ENCODE measurements at regions not wholly inside any gene's neighbourhood (a gene's known extent, or its start where the extent isn't known, plus 50 kb on each side); places are given as distances from the start of the nearest gene placed in this dataset.

DNA sequence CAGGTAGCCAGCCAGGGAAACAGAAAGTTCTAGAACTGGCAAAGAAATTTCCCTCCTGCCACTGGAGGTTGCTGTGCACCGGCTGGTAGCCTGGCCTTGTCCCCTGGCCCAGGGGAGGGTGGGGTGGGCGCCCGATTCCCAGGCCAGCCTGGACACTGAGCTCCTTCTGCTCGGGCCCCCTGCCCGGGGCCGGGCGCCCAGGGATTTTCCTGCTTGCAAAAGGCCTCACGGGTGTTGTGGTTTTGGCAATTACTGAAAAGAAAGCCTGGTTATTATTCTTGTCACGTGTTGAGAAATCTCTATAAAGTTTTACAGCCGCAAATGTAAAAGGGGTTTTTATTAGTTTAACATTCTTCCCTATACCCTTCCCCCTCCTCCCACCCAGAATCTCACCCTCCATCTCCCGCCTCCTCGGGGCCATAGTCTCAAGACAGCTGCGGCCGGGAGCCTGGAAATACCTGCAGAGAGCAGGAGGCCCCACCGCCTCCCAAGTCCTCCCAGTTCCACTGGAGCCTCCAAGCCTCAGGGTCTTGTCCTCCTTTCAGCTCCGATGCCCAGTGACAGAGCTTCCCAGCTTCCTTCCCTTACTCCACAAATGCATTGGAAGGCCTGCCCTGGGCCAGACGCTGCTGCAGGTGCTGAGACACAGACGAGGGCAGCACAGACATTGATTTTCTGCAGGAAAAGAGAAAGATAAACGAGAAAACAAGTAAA lies 1515.6 kb downstream of the TBC1D22A start:
- DNase-seq: no peak

GRCh38 chr22:48276994-48277867 lies 1514.8 kb downstream of the TBC1D22A start:
- DNase-seq: no peak

DNA sequence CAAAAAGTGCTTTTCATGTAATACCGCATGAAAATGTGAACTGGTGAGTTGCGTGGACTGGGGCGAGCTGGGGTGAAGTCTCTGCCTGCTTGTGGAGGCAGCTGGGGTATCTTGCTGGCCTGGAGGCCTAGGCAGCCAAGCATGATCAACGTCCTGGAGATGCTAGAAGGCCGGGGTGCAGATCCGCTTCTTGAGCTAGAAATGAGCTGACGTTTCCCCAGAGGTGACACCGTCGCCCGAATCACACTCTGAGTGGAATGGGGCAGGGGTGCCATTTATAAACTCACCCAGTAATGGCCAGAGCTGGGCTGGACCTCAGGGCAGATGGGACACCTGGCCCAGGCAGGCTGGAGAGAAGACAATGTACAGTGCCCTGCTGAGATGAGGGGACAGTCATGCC lies 1513.0 kb downstream of the TBC1D22A start:
- no peak for DNase-seq

- no peak for DNase-seq
Observed at GRCh38 chr22:48270731-48271130, 1508.3 kb downstream of the TBC1D22A start.

DNA sequence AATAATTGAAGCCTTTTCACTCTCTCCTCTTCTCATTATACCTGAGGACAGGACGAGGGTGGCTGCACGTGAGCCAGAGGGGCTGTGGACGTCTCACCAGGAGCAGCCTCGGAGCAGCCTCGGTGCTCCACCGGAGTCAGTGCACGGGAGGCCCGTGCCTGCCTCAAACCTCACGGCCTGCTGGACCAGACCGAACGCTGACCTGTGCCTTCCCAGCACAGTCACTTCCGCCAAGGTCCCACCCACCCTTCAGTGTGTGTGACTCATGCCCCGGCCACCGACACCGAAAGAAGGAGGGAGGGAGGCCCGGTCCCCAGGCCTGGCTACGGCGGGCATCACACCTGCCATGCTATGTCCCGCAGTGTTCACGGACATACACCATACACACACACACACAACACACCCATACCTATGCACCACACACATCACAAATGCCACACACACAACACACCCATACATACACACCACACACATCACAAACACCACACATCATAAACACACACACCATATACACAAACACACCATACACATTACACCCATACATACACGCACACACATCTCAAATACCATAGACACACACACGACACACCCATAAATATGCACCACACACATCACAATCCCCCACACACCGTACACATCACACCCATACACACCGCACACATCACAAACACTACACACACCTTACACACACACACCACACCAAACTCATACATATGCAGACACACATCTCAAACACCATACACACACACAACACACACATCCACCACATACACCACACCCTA lies 1506.5 kb downstream of the TBC1D22A start:
- no peak for DNase-seq

- no peak for DNase-seq
Observed at GRCh38 chr22:48268293-48268692, 1505.8 kb downstream of the TBC1D22A start.

GRCh38 chr22:48267681-48268080 lies 1505.2 kb downstream of the TBC1D22A start:
- no peak for DNase-seq

DNA sequence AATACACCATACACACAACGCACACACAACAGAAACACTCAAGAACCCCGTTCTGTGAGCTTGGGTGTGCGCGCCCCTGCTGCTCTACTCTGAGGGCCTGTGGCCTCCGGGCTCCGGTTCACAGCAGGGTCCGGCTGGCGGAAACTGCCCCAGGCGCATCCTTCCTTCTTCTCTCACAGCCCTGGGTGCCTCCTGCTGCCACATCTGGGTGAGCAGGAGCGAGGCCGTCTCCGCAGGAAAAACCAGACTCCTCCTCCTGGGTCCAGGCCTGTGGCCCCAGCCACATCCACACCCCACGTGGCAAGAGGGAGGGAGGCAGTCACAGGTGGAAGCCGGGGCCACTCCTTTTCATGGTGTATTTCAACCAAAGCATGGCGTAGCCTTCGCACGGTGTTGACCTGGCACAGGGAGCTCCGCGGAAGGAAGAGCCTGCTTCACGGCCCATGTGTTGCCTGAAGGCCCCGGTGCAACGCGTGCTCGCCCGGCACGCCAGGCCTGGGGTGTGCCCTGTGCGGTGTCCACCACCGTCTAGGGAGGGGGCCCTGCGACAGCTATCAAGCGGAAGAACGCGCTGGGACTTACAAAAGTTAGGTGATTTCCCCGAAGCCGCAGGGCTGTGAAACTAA lies 1502.7 kb downstream of the TBC1D22A start:
- DNase-seq: no peak

- DNase-seq: no peak
Observed at GRCh38 chr22:48264586-48264985, 1502.1 kb downstream of the TBC1D22A start.

DNA sequence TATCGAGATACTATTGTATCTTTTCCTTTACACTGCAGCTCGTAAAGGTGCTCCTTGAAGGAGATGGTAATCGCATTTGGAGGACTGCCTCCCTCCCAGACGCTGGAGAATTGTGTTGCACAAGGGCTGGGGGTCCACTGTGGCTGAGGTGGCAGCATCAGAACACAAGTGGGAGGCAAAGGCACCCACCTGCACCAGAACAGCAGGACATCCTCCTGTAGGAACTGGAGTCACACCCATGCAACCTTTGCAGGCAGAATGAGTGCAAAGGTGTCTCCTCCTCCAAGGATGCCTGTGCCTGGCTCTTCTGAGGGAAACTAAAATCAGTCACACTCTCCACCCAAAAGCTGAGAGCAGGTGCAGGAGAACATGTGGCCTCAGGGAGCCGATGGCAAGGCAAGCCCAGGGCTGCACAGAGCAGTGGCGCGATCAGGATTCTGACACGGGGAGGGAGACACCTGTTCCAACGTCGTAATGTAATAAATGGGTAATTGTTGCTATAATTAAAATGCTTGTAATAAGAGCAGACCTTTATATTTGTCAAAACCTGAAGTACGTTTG lies 1501.4 kb downstream of the TBC1D22A start:
- DNase-seq: no peak

DNA sequence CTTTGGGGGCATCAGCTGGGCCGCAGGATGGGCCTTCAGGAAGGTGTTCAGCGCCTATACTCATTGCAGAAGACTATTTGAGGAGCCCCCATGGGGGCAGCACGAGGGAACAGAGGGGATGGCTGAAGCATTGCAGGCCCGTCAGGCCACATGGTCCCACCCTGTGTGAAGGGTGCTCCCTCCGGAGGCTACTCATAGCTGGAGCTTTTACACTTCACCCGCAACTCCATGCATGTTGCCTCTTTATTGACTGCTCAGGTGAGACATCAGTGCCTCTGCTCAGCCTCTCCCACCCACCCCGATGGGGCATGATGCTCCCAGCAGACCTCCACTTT lies 1500.9 kb downstream of the TBC1D22A start:
- no peak for DNase-seq

DNA sequence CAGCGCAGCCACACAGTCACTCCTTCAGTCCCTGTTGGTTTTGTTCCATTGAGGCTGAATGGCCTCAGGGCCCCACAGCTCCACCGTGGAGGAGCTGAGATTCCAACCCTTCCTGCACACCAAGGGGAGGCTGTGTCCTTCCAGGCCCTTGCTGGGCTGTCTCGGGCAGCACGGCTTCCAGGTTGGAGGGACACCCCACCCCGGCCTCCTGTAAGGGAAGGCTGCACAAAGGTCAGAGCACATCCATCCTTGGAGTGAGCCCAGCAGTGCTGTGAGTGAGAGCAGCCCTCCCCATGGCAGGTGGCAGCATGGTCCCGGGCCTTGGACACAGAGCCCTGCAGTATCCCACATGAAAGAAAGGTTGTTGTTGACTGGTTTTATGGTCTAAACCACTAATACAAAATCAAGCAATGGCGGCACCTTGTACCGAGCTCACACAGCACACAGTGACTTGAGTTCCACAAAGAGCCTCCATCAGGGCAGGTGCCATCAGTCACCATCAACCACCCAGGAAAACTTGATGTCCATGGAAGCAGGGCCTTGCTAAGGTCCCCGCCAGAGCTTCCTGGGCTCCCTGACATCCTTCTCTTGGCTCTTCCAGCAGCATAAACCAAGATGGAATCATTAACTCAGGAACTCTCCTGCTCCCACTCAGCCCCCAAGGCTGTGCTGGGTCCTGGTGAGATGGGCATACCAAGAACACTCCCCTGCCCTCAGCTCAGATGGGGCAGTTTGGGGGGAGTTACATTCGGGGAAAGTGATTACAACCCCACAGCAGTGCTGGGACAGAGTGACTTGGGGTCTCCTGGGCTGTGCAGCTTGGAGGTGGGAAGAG lies 1500.4 kb downstream of the TBC1D22A start:
- DNase-seq: no peak

- DNase-seq: no peak
Observed at GRCh38 chr22:48261706-48262105, 1499.3 kb downstream of the TBC1D22A start.

DNA sequence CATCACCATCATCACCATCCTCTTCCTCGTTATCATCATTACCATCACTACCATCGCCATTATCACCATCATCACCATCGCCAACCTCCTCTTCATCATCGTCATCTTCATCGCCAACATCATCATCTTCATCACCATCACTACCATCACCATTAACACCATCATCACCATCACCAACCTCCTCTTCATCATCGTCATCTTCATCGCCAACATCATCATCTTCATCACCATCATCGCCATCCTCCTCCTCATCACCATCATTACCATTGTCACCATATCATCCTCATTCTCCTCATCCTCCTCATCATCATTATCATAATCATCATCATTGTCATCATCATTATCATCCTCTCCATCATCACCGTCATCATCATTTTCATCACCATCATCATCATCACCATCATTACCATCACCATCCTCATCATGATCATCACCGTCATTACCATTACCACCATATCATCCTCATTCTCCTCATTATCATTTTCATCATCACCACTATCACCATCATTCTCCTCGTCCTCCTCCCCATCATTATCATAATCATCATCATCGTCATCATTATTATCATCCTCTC lies 1498.7 kb downstream of the TBC1D22A start:
- no peak for DNase-seq

- peak; percentile 75 to 90 for DNase-seq
Observed at GRCh38 chr22:48259991-48260670, 1497.7 kb downstream of the TBC1D22A start.

DNA sequence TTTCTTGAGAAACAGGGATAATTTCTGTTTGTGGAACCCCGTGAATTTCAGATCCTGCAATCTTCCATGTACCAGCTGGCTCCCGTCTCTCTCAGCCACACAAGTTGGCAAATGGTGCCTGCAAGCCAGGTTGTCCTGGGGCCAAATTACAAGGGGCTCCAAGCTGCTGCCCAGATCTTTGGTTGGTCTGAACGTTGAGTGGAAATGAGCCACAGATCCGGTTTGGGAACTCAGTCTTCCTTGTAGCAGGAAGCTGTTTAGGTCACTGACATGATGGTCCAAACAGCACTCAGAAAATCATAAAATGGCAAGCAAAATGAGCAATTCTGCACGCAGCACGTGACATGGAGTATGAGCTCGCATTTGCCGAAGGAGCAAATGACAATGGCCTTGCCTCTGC lies 1496.4 kb downstream of the TBC1D22A start:
- peak; percentile 66 to 89 for DNase-seq

- DNase-seq: no peak
Observed at GRCh38 chr22:48258064-48258701, 1495.7 kb downstream of the TBC1D22A start.

- no peak for DNase-seq
Observed at GRCh38 chr22:48257685-48258055, 1495.2 kb downstream of the TBC1D22A start.

- DNase-seq: no peak
Observed at GRCh38 chr22:48256776-48257684, 1494.6 kb downstream of the TBC1D22A start.
